IMR-90 (cell line): ENCODE measurements at regions not wholly inside any gene's neighbourhood (a gene's known extent, or its start where the extent isn't known, plus 50 kb on each side); places are given as distances from the start of the nearest gene placed in this dataset.

Source experiments
- ATAC-seq: fragments of 200-7000 bp; cut with Tn5 transposase; 2 replicates; pipeline ENCODE4 v1.9.1; 2020; ENCODE audit warnings: low read depth, mild to moderate bottlenecking, moderate library complexity
- BruUV-seq: library from RNA; stranded (reverse); fragments of 400-500 nt; replicated peaks from 2 replicates; lab custom pipeline; 2021; lab: Mats Ljungman, UMichigan
- CTCF ChIA-PET: fragments of 300-600 bp; formaldehyde crosslinking; extraction: SDS; loops from one replicate; lab custom pipeline; 2021; ENCODE audit warnings: antibody characterized with exemption; lab: Yijun Ruan, JAX
- POLR2A ChIA-PET: fragments of 300-600 bp; sonication (Branson Sonifier 250); formaldehyde crosslinking; loops from one replicate; lab custom pipeline; 2022; ENCODE audit warnings: antibody characterized with exemption; ENCODE audit not compliant: unreplicated experiment; lab: Charles Lee
- DNase-seq: peaks from one replicate; pipeline ENCODE4 v3.0.0; 2013
- H2AFZ ChIP-seq: replicated peaks from 2 replicates; pipeline ENCODE3; 2013; ENCODE audit warnings: low read length, mild to moderate bottlenecking; ENCODE audit not compliant: poor library complexity
- H2AK5ac ChIP-seq: 2 replicates; pipeline ENCODE4 v1.6.1; 2013; ENCODE audit warnings: low read depth, low read length, inconsistent platforms
- H2AK9ac ChIP-seq: replicated peaks from 2 replicates; pipeline ENCODE3; 2013; ENCODE audit warnings: mild to moderate bottlenecking, low read depth, low read length, moderate library complexity; ENCODE audit not compliant: poor library complexity
- H2BK120ac ChIP-seq: 2 replicates; pipeline ENCODE4 v1.6.1; 2013; ENCODE audit warnings: low read depth, low read length, inconsistent platforms
- H2BK15ac ChIP-seq: 3 replicates; pipeline ENCODE4 v1.6.1; 2013; ENCODE audit warnings: low read depth, low read length, inconsistent platforms
- H2BK20ac ChIP-seq: 2 replicates; pipeline ENCODE4 v1.6.1; 2013; ENCODE audit warnings: low read depth, mild to moderate bottlenecking, inconsistent platforms, low read length, moderate library complexity
- H2BK5ac ChIP-seq: 2 replicates; pipeline ENCODE4 v1.6.1; 2013; ENCODE audit warnings: mild to moderate bottlenecking, low read depth, low read length, inconsistent platforms; ENCODE audit not compliant: poor library complexity, severe bottlenecking
- H3K14ac ChIP-seq: replicated peaks from 2 replicates; pipeline ENCODE4 v1.6.1; 2013; ENCODE audit warnings: low read depth, low read length, inconsistent platforms
- H3K18ac ChIP-seq: 2 replicates; pipeline ENCODE4 v1.6.1; 2013; ENCODE audit warnings: low read depth, low read length, control low read depth
- H3K23ac ChIP-seq: 2 replicates; pipeline ENCODE4 v1.6.1; 2013; ENCODE audit warnings: low read depth, low read length, inconsistent platforms
- H3K27ac ChIP-seq: 2 replicates; pipeline ENCODE4 v1.5.1; 2013; ENCODE audit warnings: mild to moderate bottlenecking, control low read depth, low read length; ENCODE audit not compliant: insufficient read depth
- H3K27me3 ChIP-seq: 2 replicates; pipeline ENCODE4 v1.6.1; 2013; ENCODE audit warnings: low read length; ENCODE audit not compliant: control insufficient read depth, insufficient read depth
- H3K36me3 ChIP-seq: 2 replicates; pipeline ENCODE4 v1.6.1; 2013; ENCODE audit warnings: low read length, mixed read lengths; ENCODE audit not compliant: control insufficient read depth, insufficient read depth
- H3K4ac ChIP-seq: 2 replicates; pipeline ENCODE4 v1.6.1; 2013; ENCODE audit warnings: low read depth, low read length, inconsistent platforms
- H3K4me1 ChIP-seq: 2 replicates; pipeline ENCODE4 v1.6.1; 2013; ENCODE audit warnings: low read length, mixed read lengths; ENCODE audit not compliant: control insufficient read depth, insufficient read depth
- H3K4me2 ChIP-seq: 2 replicates; pipeline ENCODE4 v1.6.1; 2013; ENCODE audit warnings: low read depth, mild to moderate bottlenecking, control low read depth, low read length, moderate library complexity
- H3K4me3 ChIP-seq: 2 replicates; pipeline ENCODE4 v1.5.1; 2013; ENCODE audit warnings: low read depth, mild to moderate bottlenecking, control low read depth, low read length, moderate library complexity; ENCODE audit not compliant: insufficient read depth
- H3K56ac ChIP-seq: 2 replicates; pipeline ENCODE4 v1.6.1; 2013; ENCODE audit warnings: low read length, inconsistent platforms; ENCODE audit not compliant: insufficient read depth; ENCODE audit errors: extremely low read depth
- H3K79me1 ChIP-seq, 2 experiments: 2 replicates each; pipeline ENCODE4 v1.6.1; 2013; ENCODE audit warnings: low read length in 2 of 2, inconsistent platforms in 1 of 2, low read depth in 1 of 2
- H3K9ac ChIP-seq: 2 replicates; pipeline ENCODE4 v1.6.1; 2013; ENCODE audit warnings: low read depth, low read length, control low read depth
- H3K9me1 ChIP-seq: 2 replicates; pipeline ENCODE4 v1.6.1; 2013; ENCODE audit warnings: low read length, inconsistent platforms; ENCODE audit not compliant: insufficient read depth
- H3K9me3 ChIP-seq: 2 replicates; pipeline ENCODE4 v1.6.1; 2013; ENCODE audit warnings: low read length; ENCODE audit not compliant: control insufficient read depth, insufficient read depth
- H4K20me1 ChIP-seq: 2 replicates; pipeline ENCODE4 v1.6.1; 2013; ENCODE audit warnings: low read length, inconsistent platforms; ENCODE audit not compliant: insufficient read depth
- H4K5ac ChIP-seq: 2 replicates; pipeline ENCODE4 v1.6.1; 2013; ENCODE audit warnings: mild to moderate bottlenecking, low read depth, low read length, control low read depth
- H4K8ac ChIP-seq, 2 experiments: 2 replicates each; pipeline ENCODE4 v1.6.1; 2013; ENCODE audit warnings: low read depth in 2 of 2, low read length in 2 of 2, control low read depth in 1 of 2, inconsistent platforms in 1 of 2
- H4K91ac ChIP-seq: 2 replicates; pipeline ENCODE4 v1.6.1; 2013; ENCODE audit warnings: low read depth, low read length, inconsistent platforms; ENCODE audit not compliant: insufficient read depth
- MAFK ChIP-seq: IDR thresholded peaks from 2 replicates; pipeline ENCODE4 v1.6.1; 2012; ENCODE audit warnings: low read depth, low read length, improper control_type of control experiment
- RCOR1 ChIP-seq: IDR thresholded peaks from 2 replicates; pipeline ENCODE4 v1.6.1; 2012; ENCODE audit warnings: mild to moderate bottlenecking, low read length, improper control_type of control experiment; ENCODE audit not compliant: insufficient replicate concordance
- WGBS, 2 experiments: methylation state at CpG; one replicate each; pipeline versions ENCODE4 v1.1.5 to v1.1.7; 2013; ENCODE audit warnings: missing lambda C conversion rate in 2 of 2; ENCODE audit not compliant: insufficient read length in 1 of 2; ENCODE audit errors: extremely low coverage in 2 of 2; 5-methylcytosine and 5-hydroxymethylcytosine counted together
- dilution Hi-C: fragments of 300-500 bp; cut with HindIII; formaldehyde crosslinking; loops from one replicate; pipeline ENCODE4 v1.14.3; 2018; ENCODE audit warnings: low sequenced_read_pairs; ENCODE audit not compliant: unreplicated experiment
- in situ Hi-C: fragments of 300-500 bp; cut with MboI; formaldehyde crosslinking; loops from 3 replicates; pipeline ENCODE4 v1.14.3; 2019; ENCODE audit warnings: low sequenced_read_pairs, inconsistent platforms, mixed read lengths
- intact Hi-C: fragments of 100-400 bp; cut with micrococcal nuclease; formaldehyde crosslinking; loops from 2 replicates; pipeline ENCODE4 v1.10.0; 2022
- TF ChIP-seq, protein P1 (sequence below): fragments of 150-350 bp; IDR thresholded peaks from 2 replicates; pipeline ENCODE4 v1.6.1; 2017; ENCODE audit warnings: mild to moderate bottlenecking, antibody characterized with exemption, low read length, low read depth

DNA sequence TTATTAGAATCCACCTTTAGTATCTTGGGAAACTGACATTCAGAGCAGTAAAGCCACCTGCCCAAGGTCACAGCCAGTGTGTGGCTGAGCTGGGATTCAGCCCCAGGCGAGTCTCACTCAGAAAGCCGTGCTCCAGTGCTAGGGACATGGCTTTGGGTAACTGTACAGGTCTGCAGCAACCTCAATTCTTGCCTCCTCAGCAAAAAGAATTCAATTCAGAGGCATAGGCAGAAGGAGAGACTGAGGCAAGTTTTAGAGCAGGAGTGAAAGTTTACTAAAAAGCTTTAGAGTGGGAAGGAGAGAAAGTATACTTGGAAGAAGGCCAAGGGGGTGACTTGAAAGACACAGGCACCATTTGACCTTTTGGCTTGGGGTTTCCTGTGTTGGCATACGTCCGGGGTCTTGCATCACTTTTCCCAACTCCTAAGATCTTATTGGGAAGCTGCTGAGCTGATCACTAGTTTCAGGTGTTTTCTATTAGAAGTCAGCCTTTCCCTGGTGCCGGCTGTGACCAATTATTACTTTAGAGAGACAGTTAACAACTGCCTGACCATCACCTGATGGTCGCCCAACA, 529.3 kb downstream of the MATN1 start:
- TF ChIP-seq RCOR1 (no peak), MAFK (peak; percentile 13; the same call in 1 of the 2 replicates)
- TF ChIP-seq, protein P1, sequence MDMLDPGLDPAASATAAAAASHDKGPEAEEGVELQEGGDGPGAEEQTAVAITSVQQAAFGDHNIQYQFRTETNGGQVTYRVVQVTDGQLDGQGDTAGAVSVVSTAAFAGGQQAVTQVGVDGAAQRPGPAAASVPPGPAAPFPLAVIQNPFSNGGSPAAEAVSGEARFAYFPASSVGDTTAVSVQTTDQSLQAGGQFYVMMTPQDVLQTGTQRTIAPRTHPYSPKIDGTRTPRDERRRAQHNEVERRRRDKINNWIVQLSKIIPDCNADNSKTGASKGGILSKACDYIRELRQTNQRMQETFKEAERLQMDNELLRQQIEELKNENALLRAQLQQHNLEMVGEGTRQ: no peak
- Histone ChIP-seq H2BK5ac (no peak overlapping the region), H3K56ac (no peak overlapping the region), H2AK9ac (no peak overlapping the region), H2AFZ (no peak overlapping the region), H2BK20ac (no peak overlapping the region), H4K5ac (no peak overlapping the region), H3K79me1 (no peaks in the 10 kb centered on the region), H3K9ac (no peak overlapping the region), H3K23ac (no peak overlapping the region), H3K9me1 (no peaks in the 10 kb centered on the region), H4K20me1 (no peaks in the 10 kb centered on the region), H3K4me3 (no peak overlapping the region), H3K4me1 (peaks cover 3% of the 10 kb centered on the region; the same call in 1 of the 2 replicates), H4K91ac (no peak overlapping the region), H3K18ac (no peak overlapping the region), H3K4me2 (no peak overlapping the region), H4K8ac (no peak overlapping the region), H2AK5ac (no peak overlapping the region), H3K14ac (no peak overlapping the region), H2BK15ac (no peak overlapping the region), H2BK120ac (no peak overlapping the region), H3K4ac (no peak overlapping the region), H3K27me3 (peaks cover 2% of the 10 kb centered on the region; the same call in 1 of the 2 replicates), H3K27ac (no peak overlapping the region), H3K9me3 (no peaks in the 10 kb centered on the region), H3K36me3 (no peaks in the 10 kb centered on the region)
- no TSS peak for BruUV-seq
- no CpG with 5 or more reads among the region's 6 CpGs for WGBS, 2 experiments
- POLR2A ChIA-PET: no interaction called here
- dilution Hi-C loops: no loop called here
- intact Hi-C loops: no loop called here
- in situ Hi-C loops: no loop called here
- ATAC-seq: no peak
- CTCF ChIA-PET: no interaction called here
- no peak for DNase-seq
